Trophoblast cell (in vitro differentiated cells and primary cell): ENCODE measurements at regions not wholly inside any gene's neighbourhood (a gene's known extent, or its start where the extent isn't known, plus 50 kb on each side); places are given as distances from the start of the nearest gene placed in this dataset.
"Not testable (repeated sequence)": the region's sequence is repeated elsewhere in the genome, so short reads cannot be mapped to it uniquely, and the experiment has no call there.

Experiments
- DNase-seq, 2 donors: peaks; one replicate each; pipeline ENCODE4 v3.0.0-alpha.2; 2016
- H2AFZ ChIP-seq: 2 replicates; pipeline ENCODE4 v1.6.1; 2013; ENCODE audit warnings: low read length, moderate library complexity, mild to moderate bottlenecking; ENCODE audit not compliant: insufficient read depth, poor library complexity
- H2AK5ac ChIP-seq: 2 replicates; pipeline ENCODE4 v1.6.1; 2013; ENCODE audit warnings: mild to moderate bottlenecking, low read length
- H2BK120ac ChIP-seq: 2 replicates; pipeline ENCODE4 v1.6.1; 2013; ENCODE audit warnings: low read length, mild to moderate bottlenecking, moderate library complexity; ENCODE audit not compliant: insufficient read depth, poor library complexity
- H2BK12ac ChIP-seq: 2 replicates; pipeline ENCODE4 v1.6.1; 2013; ENCODE audit warnings: mild to moderate bottlenecking, low read length, moderate library complexity
- H2BK5ac ChIP-seq: 2 replicates; pipeline ENCODE4 v1.6.1; 2013; ENCODE audit warnings: low read length, low read depth, moderate library complexity, mild to moderate bottlenecking; ENCODE audit not compliant: poor library complexity
- H3K14ac ChIP-seq: 2 replicates; pipeline ENCODE4 v1.6.1; 2013; ENCODE audit warnings: mild to moderate bottlenecking, low read length
- H3K18ac ChIP-seq: 2 replicates; pipeline ENCODE4 v1.6.1; 2013; ENCODE audit warnings: mild to moderate bottlenecking, low read length
- H3K23ac ChIP-seq: 2 replicates; pipeline ENCODE4 v1.6.1; 2013; ENCODE audit warnings: low read length
- H3K27ac ChIP-seq: 2 replicates; pipeline ENCODE4 v1.5.1; 2013; ENCODE audit warnings: low read depth, mild to moderate bottlenecking, inconsistent platforms, low read length, moderate library complexity
- H3K27me3 ChIP-seq: 2 replicates; pipeline ENCODE4 v1.6.1; 2013; ENCODE audit warnings: inconsistent platforms, mild to moderate bottlenecking, low read length, moderate library complexity; ENCODE audit not compliant: insufficient read depth
- H3K36me3 ChIP-seq, 2 experiments: 1 replicate in 1 of 2; 2 replicates in 1 of 2; pipeline ENCODE4 v1.6.1; 2013; ENCODE audit warnings: low read length in 2 of 2, mild to moderate bottlenecking in 2 of 2, moderate library complexity in 1 of 2; ENCODE audit not compliant: insufficient read depth in 2 of 2, control insufficient read depth in 1 of 2
- H3K4ac ChIP-seq: 2 replicates; pipeline ENCODE4 v1.6.1; 2013; ENCODE audit warnings: low read depth, mild to moderate bottlenecking, low read length, moderate library complexity
- H3K4me1 ChIP-seq, 2 experiments: 1 replicate in 1 of 2; 2 replicates in 1 of 2; pipeline ENCODE4 v1.6.1; 2013; ENCODE audit warnings: low read length in 2 of 2, mild to moderate bottlenecking in 2 of 2, moderate library complexity in 1 of 2; ENCODE audit not compliant: insufficient read depth in 2 of 2, control insufficient read depth in 1 of 2
- H3K4me2 ChIP-seq: 2 replicates; pipeline ENCODE4 v1.6.1; 2013; ENCODE audit warnings: inconsistent platforms, mild to moderate bottlenecking, low read length, moderate library complexity
- H3K4me3 ChIP-seq: 2 replicates; pipeline ENCODE4 v1.5.1; 2013; ENCODE audit warnings: mild to moderate bottlenecking, low read depth, low read length, inconsistent platforms
- H3K79me1 ChIP-seq: one replicate; pipeline ENCODE4 v1.6.1; 2013; ENCODE audit warnings: low read length
- H3K79me2 ChIP-seq: 2 replicates; pipeline ENCODE4 v1.6.1; 2013; ENCODE audit warnings: low read length, mild to moderate bottlenecking; ENCODE audit not compliant: control insufficient read depth, insufficient read depth, poor library complexity
- H3K9ac ChIP-seq: 2 replicates; pipeline ENCODE4 v1.6.1; 2013; ENCODE audit warnings: mild to moderate bottlenecking, low read length
- H3K9me3 ChIP-seq: 2 replicates; pipeline ENCODE4 v1.6.1; 2013; ENCODE audit warnings: low read depth, mild to moderate bottlenecking, control low read depth, inconsistent platforms, low read length; ENCODE audit not compliant: insufficient read depth
- H4K12ac ChIP-seq: 2 replicates; pipeline ENCODE4 v1.6.1; 2013; ENCODE audit warnings: low read depth, mild to moderate bottlenecking, low read length, moderate library complexity
- H4K8ac ChIP-seq: 2 replicates; pipeline ENCODE4 v1.6.1; 2013; ENCODE audit warnings: low read depth, mild to moderate bottlenecking, low read length, moderate library complexity
- H4K91ac ChIP-seq: one replicate; pipeline ENCODE4 v1.6.1; 2013; ENCODE audit warnings: low read depth, mild to moderate bottlenecking, low read length, moderate library complexity
- WGBS: extraction: QIAGEN DNeasy Blood & Tissue Kit; methylation state at CpG from one replicate; pipeline ENCODE4 v1.1.7; 2013; ENCODE audit warnings: missing lambda C conversion rate; ENCODE audit not compliant: insufficient read length, insufficient coverage; ENCODE audit errors: extremely low coverage; 5-methylcytosine and 5-hydroxymethylcytosine counted together

- Histone ChIP-seq H3K36me3 (no peaks in the 10 kb centered on the region), H2BK12ac (no peak overlapping the region), H3K27me3 (no peaks in the 10 kb centered on the region), H2AK5ac (no peak overlapping the region), H3K18ac (no peak overlapping the region), H2BK5ac (no peak overlapping the region), H3K79me1 (no peaks in the 10 kb centered on the region), H3K9ac (no peak overlapping the region), H4K8ac (no peak overlapping the region), H3K4me3 (peak overlapping the region; percentile 34), H3K23ac (no peak overlapping the region), H4K91ac (no peak overlapping the region), H3K9me3 (no peaks in the 10 kb centered on the region), H3K4ac (no peak overlapping the region), H3K4me2 (no peak overlapping the region), H3K4me1 (peaks cover 2 to 4% of the 10 kb centered on the region in 2 experiments), H2AFZ (no peak overlapping the region), H3K14ac (no peak overlapping the region), H2BK120ac (no peak overlapping the region), H4K12ac (no peak overlapping the region), H3K79me2 (no peaks in the 10 kb centered on the region), H3K27ac (no peak overlapping the region)
- peak; percentile 76 to 97 for DNase-seq
- WGBS, result no CpG with 5 or more reads among the region's 5 CpGs
Measured at GRCh38 chr6:81590314-81590691, 162.2 kb downstream of the TENT5A start.

GRCh38 chr6:81589465-81590313 lies 162.8 kb downstream of the TENT5A start:
- Histone ChIP-seq H3K4me1 (peaks cover 2 to 4% of the 10 kb centered on the region in 2 experiments), H2BK120ac (peak overlapping the region; percentile 38), H3K79me2 (no peaks in the 10 kb centered on the region), H3K4me3 (no peak overlapping the region), H3K4me2 (no peak overlapping the region), H3K4ac (no peak overlapping the region), H3K9me3 (no peaks in the 10 kb centered on the region), H2AFZ (no peak overlapping the region), H2BK12ac (no peak overlapping the region), H2AK5ac (no peak overlapping the region), H3K27me3 (no peaks in the 10 kb centered on the region), H3K79me1 (no peaks in the 10 kb centered on the region), H4K8ac (no peak overlapping the region), H3K23ac (no peak overlapping the region), H3K9ac (no peak overlapping the region), H3K14ac (no peak overlapping the region), H3K18ac (no peak overlapping the region), H2BK5ac (no peak overlapping the region), H3K36me3 (no peaks in the 10 kb centered on the region), H4K12ac (no peak overlapping the region), H4K91ac (peak overlapping the region; percentile 5), H3K27ac (no peak overlapping the region)
- no CpG with 5 or more reads among the region's 5 CpGs for WGBS
- DNase-seq, result peak in 1 of 2 donors; percentile 53

- not testable (repeated sequence) for H3K79me2 ChIP-seq, H3K27ac ChIP-seq, H3K79me1 ChIP-seq, DNase-seq, H3K4me3 ChIP-seq, H3K23ac ChIP-seq, H2AK5ac ChIP-seq, H3K9ac ChIP-seq, H3K4ac ChIP-seq, H3K36me3 ChIP-seq, H3K14ac ChIP-seq, H3K4me2 ChIP-seq, H3K4me1 ChIP-seq, H2BK5ac ChIP-seq, H2BK120ac ChIP-seq, H4K91ac ChIP-seq, H2AFZ ChIP-seq, H4K12ac ChIP-seq, H3K27me3 ChIP-seq, H3K18ac ChIP-seq, H2BK12ac ChIP-seq, H4K8ac ChIP-seq, H3K9me3 ChIP-seq
- no CpG with 5 or more reads among the region's 1 CpG for WGBS
Measured at GRCh38 chr6:81585686-81586085, 166.8 kb downstream of the TENT5A start.

DNA sequence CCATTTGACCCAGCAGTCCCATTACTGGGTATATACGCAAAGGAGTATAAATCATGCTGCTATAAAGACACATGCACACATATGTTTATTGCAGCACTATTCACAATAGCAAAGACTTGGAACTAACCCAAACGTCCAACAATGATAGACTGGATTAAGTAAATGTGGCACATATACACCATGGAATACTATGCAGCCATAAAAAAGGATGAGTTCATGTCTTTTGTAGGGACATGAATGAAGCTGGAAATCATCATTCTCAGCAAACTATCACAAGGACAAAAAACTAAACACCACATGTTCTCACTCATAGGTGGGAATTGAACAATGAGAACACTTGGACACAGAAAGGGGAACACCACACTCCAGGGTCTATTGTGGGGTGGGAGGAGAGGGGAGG lies 168.3 kb downstream of the TENT5A start:
- H3K18ac ChIP-seq, H3K9ac ChIP-seq, H4K12ac ChIP-seq, H4K91ac ChIP-seq, H3K4me2 ChIP-seq, H3K23ac ChIP-seq, H3K27me3 ChIP-seq, H2BK12ac ChIP-seq, H3K79me2 ChIP-seq, H2AFZ ChIP-seq, H4K8ac ChIP-seq, H2BK5ac ChIP-seq, H3K27ac ChIP-seq, H2BK120ac ChIP-seq, H3K4ac ChIP-seq, H3K14ac ChIP-seq, DNase-seq, H3K4me3 ChIP-seq, H3K36me3 ChIP-seq, H3K4me1 ChIP-seq, H3K9me3 ChIP-seq, H3K79me1 ChIP-seq, H2AK5ac ChIP-seq: not testable (repeated sequence)
- WGBS, result no CpG with 5 or more reads among the region's 2 CpGs
